DND-41 (cell line): ENCODE measurements at regions not wholly inside any gene's neighbourhood (a gene's known extent, or its start where the extent isn't known, plus 50 kb on each side); places are given as distances from the start of the nearest gene placed in this dataset.

Experiments used
- EZH2 ChIP-seq: IDR thresholded peaks from 3 replicates; pipeline ENCODE4 v1.6.1; 2012; ENCODE audit warnings: borderline replicate concordance, low read depth, mild to moderate bottlenecking, moderate library complexity, low read length, inconsistent platforms; ENCODE audit not compliant: severe bottlenecking
- TF ChIP-seq, protein P1 (sequence below): IDR thresholded peaks from 2 replicates; pipeline ENCODE4 v1.5.1; 2012; ENCODE audit warnings: borderline replicate concordance, low read length, moderate library complexity, mild to moderate bottlenecking; ENCODE audit not compliant: poor library complexity, severe bottlenecking; ENCODE audit errors: extremely low read depth

DNA sequence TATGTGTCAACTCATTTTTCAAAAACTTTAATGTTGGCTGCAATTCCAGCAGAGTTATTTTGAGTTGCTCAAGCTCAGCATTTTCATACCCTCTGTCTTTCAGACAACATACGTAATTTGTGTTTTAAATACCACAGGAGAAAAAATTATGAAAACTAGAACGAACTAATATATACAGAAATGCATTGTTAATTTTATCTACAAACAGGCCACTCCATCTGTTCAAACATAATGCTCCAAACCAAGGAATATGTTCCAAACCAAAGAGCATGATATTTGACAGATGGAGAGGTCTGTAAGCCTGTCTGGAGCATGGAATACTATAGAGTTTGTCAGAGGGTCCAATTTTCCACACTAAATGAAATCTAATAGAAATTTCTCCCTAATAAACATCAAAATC is 536.2 kb upstream of the FSIP2 start:
- TF ChIP-seq, protein P1, sequence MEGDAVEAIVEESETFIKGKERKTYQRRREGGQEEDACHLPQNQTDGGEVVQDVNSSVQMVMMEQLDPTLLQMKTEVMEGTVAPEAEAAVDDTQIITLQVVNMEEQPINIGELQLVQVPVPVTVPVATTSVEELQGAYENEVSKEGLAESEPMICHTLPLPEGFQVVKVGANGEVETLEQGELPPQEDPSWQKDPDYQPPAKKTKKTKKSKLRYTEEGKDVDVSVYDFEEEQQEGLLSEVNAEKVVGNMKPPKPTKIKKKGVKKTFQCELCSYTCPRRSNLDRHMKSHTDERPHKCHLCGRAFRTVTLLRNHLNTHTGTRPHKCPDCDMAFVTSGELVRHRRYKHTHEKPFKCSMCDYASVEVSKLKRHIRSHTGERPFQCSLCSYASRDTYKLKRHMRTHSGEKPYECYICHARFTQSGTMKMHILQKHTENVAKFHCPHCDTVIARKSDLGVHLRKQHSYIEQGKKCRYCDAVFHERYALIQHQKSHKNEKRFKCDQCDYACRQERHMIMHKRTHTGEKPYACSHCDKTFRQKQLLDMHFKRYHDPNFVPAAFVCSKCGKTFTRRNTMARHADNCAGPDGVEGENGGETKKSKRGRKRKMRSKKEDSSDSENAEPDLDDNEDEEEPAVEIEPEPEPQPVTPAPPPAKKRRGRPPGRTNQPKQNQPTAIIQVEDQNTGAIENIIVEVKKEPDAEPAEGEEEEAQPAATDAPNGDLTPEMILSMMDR, result no peak
- no peak for TF ChIP-seq EZH2
